SK-N-SH treated with all-trans-retinoic acid at 6 μM for 48 hours (cell line): ENCODE measurements at regions not wholly inside any gene's neighbourhood (a gene's known extent, or its start where the extent isn't known, plus 50 kb on each side); places are given as distances from the start of the nearest gene placed in this dataset.

Experiments used
- PPARA ChIP-seq: fragments of 250-450 bp; sonication (Bioruptor Pico); IDR thresholded peaks from 2 replicates; pipeline ENCODE4 v1.5.0; 2020; ENCODE audit warnings: mild to moderate bottlenecking, borderline replicate concordance
- ZC3H10 ChIP-seq: fragments of 250-450 bp; sonication (Bioruptor Pico); IDR thresholded peaks from 2 replicates; pipeline ENCODE4 v1.5.1; 2021; ENCODE audit warnings: mild to moderate bottlenecking, moderate library complexity
- ZFP3 ChIP-seq: fragments of 250-450 bp; sonication (Bioruptor Pico); IDR thresholded peaks from 2 replicates; pipeline ENCODE4 v1.5.0; 2020; ENCODE audit warnings: mild to moderate bottlenecking, moderate library complexity
- ZFP30 ChIP-seq: fragments of 450-650 bp; formaldehyde crosslinking; IDR thresholded peaks from 2 replicates; pipeline ENCODE4 v1.5.0; 2022; ENCODE audit warnings: mild to moderate bottlenecking, moderate library complexity
- TF ChIP-seq, protein P1 (sequence below): fragments of 250-450 bp; sonication (Bioruptor Pico); IDR thresholded peaks from 2 replicates; pipeline ENCODE4 v1.8.0; 2021; ENCODE audit warnings: low read depth, mild to moderate bottlenecking, moderate library complexity, borderline replicate concordance
- TF ChIP-seq, protein P2 (sequence below): fragments of 250-450 bp; sonication (Bioruptor Pico); IDR thresholded peaks from 2 replicates; pipeline ENCODE4 v1.8.0; 2020; ENCODE audit warnings: mild to moderate bottlenecking, moderate library complexity, borderline replicate concordance

- no peak for TF ChIP-seq PPARA (CRISPR knock-in tag)
- TF ChIP-seq ZFP3 (CRISPR knock-in tag): no peak
- no peak for TF ChIP-seq ZFP30 (CRISPR knock-in tag)
- TF ChIP-seq, protein P1, sequence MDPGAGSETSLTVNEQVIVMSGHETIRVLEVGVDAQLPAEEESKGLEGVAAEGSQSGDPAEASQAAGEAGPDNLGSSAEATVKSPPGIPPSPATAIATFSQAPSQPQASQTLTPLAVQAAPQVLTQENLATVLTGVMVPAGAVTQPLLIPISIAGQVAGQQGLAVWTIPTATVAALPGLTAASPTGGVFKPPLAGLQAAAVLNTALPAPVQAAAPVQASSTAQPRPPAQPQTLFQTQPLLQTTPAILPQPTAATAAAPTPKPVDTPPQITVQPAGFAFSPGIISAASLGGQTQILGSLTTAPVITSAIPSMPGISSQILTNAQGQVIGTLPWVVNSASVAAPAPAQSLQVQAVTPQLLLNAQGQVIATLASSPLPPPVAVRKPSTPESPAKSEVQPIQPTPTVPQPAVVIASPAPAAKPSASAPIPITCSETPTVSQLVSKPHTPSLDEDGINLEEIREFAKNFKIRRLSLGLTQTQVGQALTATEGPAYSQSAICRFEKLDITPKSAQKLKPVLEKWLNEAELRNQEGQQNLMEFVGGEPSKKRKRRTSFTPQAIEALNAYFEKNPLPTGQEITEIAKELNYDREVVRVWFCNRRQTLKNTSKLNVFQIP (CRISPR knock-in tag): no peak
- TF ChIP-seq, protein P2, sequence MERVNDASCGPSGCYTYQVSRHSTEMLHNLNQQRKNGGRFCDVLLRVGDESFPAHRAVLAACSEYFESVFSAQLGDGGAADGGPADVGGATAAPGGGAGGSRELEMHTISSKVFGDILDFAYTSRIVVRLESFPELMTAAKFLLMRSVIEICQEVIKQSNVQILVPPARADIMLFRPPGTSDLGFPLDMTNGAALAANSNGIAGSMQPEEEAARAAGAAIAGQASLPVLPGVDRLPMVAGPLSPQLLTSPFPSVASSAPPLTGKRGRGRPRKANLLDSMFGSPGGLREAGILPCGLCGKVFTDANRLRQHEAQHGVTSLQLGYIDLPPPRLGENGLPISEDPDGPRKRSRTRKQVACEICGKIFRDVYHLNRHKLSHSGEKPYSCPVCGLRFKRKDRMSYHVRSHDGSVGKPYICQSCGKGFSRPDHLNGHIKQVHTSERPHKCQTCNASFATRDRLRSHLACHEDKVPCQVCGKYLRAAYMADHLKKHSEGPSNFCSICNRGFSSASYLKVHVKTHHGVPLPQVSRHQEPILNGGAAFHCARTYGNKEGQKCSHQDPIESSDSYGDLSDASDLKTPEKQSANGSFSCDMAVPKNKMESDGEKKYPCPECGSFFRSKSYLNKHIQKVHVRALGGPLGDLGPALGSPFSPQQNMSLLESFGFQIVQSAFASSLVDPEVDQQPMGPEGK (CRISPR knock-in tag): no peak
- no peak for TF ChIP-seq ZC3H10 (CRISPR knock-in tag)
These were observed 100.5 kb upstream of the RNU6-1 start for GRCh38 chr15:67940324-67940719.
